DND-41 (cell line): ENCODE measurements at regions not wholly inside any gene's neighbourhood (a gene's known extent, or its start where the extent isn't known, plus 50 kb on each side); places are given as distances from the start of the nearest gene placed in this dataset.
"Not testable (repeated sequence)": the region's sequence is repeated elsewhere in the genome, so short reads cannot be mapped to it uniquely, and the experiment has no call there.

Experiments
- ATAC-seq: fragments of 200-7000 bp; cut with Tn5 transposase; 3 replicates; pipeline ENCODE4 v1.9.1; 2021; ENCODE audit warnings: low read depth; ENCODE audit not compliant: insufficient read depth
- DNase-seq: peaks from one replicate; pipeline ENCODE4 v3.0.0-alpha.2; 2020
- H2AFZ ChIP-seq: 2 replicates; pipeline ENCODE4 v1.6.0; 2012; ENCODE audit warnings: low read depth, low read length
- H3K27ac ChIP-seq: 2 replicates; pipeline ENCODE4 v1.5.1; 2012; ENCODE audit warnings: low read length, inconsistent platforms
- H3K27me3 ChIP-seq: fragments of 200-600 bp; sonication (generic); 2 replicates; pipeline ENCODE4 v1.6.0; 2012; ENCODE audit warnings: low read length, mild to moderate bottlenecking, inconsistent platforms; ENCODE audit not compliant: insufficient read depth, poor library complexity
- H3K36me3 ChIP-seq: 2 replicates; pipeline ENCODE4 v1.5.1; 2012; ENCODE audit warnings: low read length, inconsistent platforms; ENCODE audit not compliant: insufficient read depth
- H3K4me1 ChIP-seq: 2 replicates; pipeline ENCODE4 v1.5.1; 2012; ENCODE audit warnings: mild to moderate bottlenecking, low read length; ENCODE audit not compliant: insufficient read depth
- H3K4me2 ChIP-seq: 2 replicates; pipeline ENCODE4 v1.6.0; 2012; ENCODE audit warnings: mild to moderate bottlenecking, moderate library complexity, low read length, inconsistent platforms; ENCODE audit not compliant: insufficient read depth
- H3K4me3 ChIP-seq, 2 experiments: fragments of 200-600 bp in 1 of 2; shearing (Covaris generic) in 1 of 2; 2 replicates each; pipeline ENCODE4 v1.5.1; 2012 to 2016; ENCODE audit warnings: inconsistent platforms in 2 of 2, low read length in 2 of 2, mild to moderate bottlenecking in 2 of 2, low read depth in 1 of 2, moderate library complexity in 1 of 2
- H3K79me2 ChIP-seq: 2 replicates; pipeline ENCODE4 v1.6.0; 2012; ENCODE audit warnings: low read length, inconsistent platforms; ENCODE audit not compliant: insufficient read depth
- H3K9ac ChIP-seq: 2 replicates; pipeline ENCODE4 v1.6.0; 2012; ENCODE audit warnings: low read depth, mild to moderate bottlenecking, inconsistent platforms, low read length, moderate library complexity
- H3K9me3 ChIP-seq: 2 replicates; pipeline ENCODE4 v1.5.1; 2012; ENCODE audit warnings: low read length, moderate library complexity, mild to moderate bottlenecking, inconsistent platforms; ENCODE audit not compliant: insufficient read depth, severe bottlenecking
- H4K20me1 ChIP-seq: 2 replicates; pipeline ENCODE4 v1.6.0; 2012; ENCODE audit warnings: low read length; ENCODE audit not compliant: insufficient read depth
- CTCF ChIP-seq: IDR thresholded peaks from 2 replicates; pipeline ENCODE4 v1.5.1; 2012; ENCODE audit warnings: borderline replicate concordance, low read length, moderate library complexity, mild to moderate bottlenecking; ENCODE audit not compliant: poor library complexity, severe bottlenecking; ENCODE audit errors: extremely low read depth
- EZH2 ChIP-seq: IDR thresholded peaks from 3 replicates; pipeline ENCODE4 v1.6.1; 2012; ENCODE audit warnings: borderline replicate concordance, low read depth, mild to moderate bottlenecking, moderate library complexity, low read length, inconsistent platforms; ENCODE audit not compliant: severe bottlenecking

GRCh38 chr2:190591437-190591836 lies 56.9 kb upstream of the NEMP2 start:
- no peak overlapping the region for H3K4me2 ChIP-seq
- TF ChIP-seq CTCF: no peak
- TF ChIP-seq EZH2: no peak
- no peak for ATAC-seq

GRCh38 chr2:190592831-190593230 lies 56.1 kb upstream of the NAB1 start:
- TF ChIP-seq CTCF: no peak
- no peak for TF ChIP-seq EZH2
- DNase-seq (no peak), ATAC-seq (no peak)
- Histone ChIP-seq H3K36me3 (no peaks in the 10 kb centered on the region), H3K9ac (no peak overlapping the region), H3K79me2 (no peaks in the 10 kb centered on the region), H2AFZ (no peak overlapping the region), H3K9me3 (no peaks in the 10 kb centered on the region), H3K27me3 (no peaks in the 10 kb centered on the region), H3K27ac (no peak overlapping the region), H3K4me3 (no peak overlapping the region), H4K20me1 (no peaks in the 10 kb centered on the region), H3K4me2 (no peak overlapping the region), H3K4me1 (no peaks in the 10 kb centered on the region)

More at GRCh38 chr2:190591437-190591836, 56.9 kb upstream of the NEMP2 start:
- Histone ChIP-seq H3K4me1 (no peaks in the 10 kb centered on the region), H3K4me3 (no peak overlapping the region), H3K9ac (no peak overlapping the region), H3K9me3 (no peaks in the 10 kb centered on the region), H3K79me2 (no peaks in the 10 kb centered on the region), H3K27ac (no peak overlapping the region), H4K20me1 (no peaks in the 10 kb centered on the region), H2AFZ (no peak overlapping the region), H3K36me3 (no peaks in the 10 kb centered on the region), H3K27me3 (no peaks in the 10 kb centered on the region)
- DNase-seq: no peak

- not testable (repeated sequence) for H4K20me1 ChIP-seq, H3K36me3 ChIP-seq, H3K27ac ChIP-seq, H3K4me2 ChIP-seq, H2AFZ ChIP-seq, H3K4me1 ChIP-seq, H3K4me3 ChIP-seq, DNase-seq, H3K9ac ChIP-seq, ATAC-seq, H3K9me3 ChIP-seq, H3K79me2 ChIP-seq, H3K27me3 ChIP-seq
These were observed 53.0 kb upstream of the NAB1 start for GRCh38 chr2:190595879-190596278.

- Histone ChIP-seq H3K36me3 (no peaks in the 10 kb centered on the region), H3K4me2 (no peak overlapping the region), H4K20me1 (no peaks in the 10 kb centered on the region), H3K27ac (no peak overlapping the region), H3K79me2 (no peaks in the 10 kb centered on the region), H3K4me1 (peaks cover 6% of the 10 kb centered on the region; the same call in 1 of the 2 replicates), H3K9ac (no peak overlapping the region), H2AFZ (no peak overlapping the region), H3K9me3 (no peaks in the 10 kb centered on the region), H3K27me3 (no peaks in the 10 kb centered on the region), H3K4me3 (no peak overlapping the region)
- ATAC-seq (no peak), DNase-seq (no peak)
- TF ChIP-seq EZH2 (no peak), CTCF (no peak)
These were observed 51.9 kb upstream of the NAB1 start for GRCh38 chr2:190596993-190597392.
